ENCODE measurements at regions not wholly inside any gene's neighbourhood (a gene's known extent, or its start where the extent isn't known, plus 50 kb on each side); places are given as distances from the start of the nearest gene placed in this dataset.

DNA sequence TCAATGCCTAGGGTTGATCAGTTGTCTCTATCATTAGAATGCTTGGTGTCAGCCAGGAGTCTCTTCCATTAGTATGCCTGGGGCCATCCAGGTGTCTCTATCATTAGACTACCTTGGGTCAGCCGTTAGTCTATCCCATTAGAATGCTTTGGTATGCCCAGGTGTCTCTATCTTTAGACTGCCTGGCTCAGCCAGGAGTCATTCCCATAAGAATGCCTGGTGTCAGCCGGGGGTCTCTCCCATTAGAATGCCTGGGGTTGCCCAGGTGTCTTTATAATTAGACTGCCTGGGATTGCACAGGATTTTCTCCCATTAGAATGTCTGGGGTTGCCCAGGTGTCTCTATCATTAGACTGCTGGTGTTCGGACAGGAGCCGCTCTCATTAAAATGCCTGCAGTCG is 1442.9 kb downstream of the UQCRFS1 start:
- TF ChIP-seq, protein P1, sequence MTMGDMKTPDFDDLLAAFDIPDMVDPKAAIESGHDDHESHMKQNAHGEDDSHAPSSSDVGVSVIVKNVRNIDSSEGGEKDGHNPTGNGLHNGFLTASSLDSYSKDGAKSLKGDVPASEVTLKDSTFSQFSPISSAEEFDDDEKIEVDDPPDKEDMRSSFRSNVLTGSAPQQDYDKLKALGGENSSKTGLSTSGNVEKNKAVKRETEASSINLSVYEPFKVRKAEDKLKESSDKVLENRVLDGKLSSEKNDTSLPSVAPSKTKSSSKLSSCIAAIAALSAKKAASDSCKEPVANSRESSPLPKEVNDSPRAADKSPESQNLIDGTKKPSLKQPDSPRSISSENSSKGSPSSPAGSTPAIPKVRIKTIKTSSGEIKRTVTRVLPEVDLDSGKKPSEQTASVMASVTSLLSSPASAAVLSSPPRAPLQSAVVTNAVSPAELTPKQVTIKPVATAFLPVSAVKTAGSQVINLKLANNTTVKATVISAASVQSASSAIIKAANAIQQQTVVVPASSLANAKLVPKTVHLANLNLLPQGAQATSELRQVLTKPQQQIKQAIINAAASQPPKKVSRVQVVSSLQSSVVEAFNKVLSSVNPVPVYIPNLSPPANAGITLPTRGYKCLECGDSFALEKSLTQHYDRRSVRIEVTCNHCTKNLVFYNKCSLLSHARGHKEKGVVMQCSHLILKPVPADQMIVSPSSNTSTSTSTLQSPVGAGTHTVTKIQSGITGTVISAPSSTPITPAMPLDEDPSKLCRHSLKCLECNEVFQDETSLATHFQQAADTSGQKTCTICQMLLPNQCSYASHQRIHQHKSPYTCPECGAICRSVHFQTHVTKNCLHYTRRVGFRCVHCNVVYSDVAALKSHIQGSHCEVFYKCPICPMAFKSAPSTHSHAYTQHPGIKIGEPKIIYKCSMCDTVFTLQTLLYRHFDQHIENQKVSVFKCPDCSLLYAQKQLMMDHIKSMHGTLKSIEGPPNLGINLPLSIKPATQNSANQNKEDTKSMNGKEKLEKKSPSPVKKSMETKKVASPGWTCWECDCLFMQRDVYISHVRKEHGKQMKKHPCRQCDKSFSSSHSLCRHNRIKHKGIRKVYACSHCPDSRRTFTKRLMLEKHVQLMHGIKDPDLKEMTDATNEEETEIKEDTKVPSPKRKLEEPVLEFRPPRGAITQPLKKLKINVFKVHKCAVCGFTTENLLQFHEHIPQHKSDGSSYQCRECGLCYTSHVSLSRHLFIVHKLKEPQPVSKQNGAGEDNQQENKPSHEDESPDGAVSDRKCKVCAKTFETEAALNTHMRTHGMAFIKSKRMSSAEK (CRISPR knock-in tag; IDR thresholded peaks at IDR 0.05; ENCODE audit: borderline replicate concordance) = no peak
- TF ChIP-seq ZNF219 (CRISPR knock-in tag; IDR thresholded peaks at IDR 0.05; ENCODE audit: borderline replicate concordance) = no peak
- TF ChIP-seq ZBTB21 (CRISPR knock-in tag; IDR thresholded peaks at IDR 0.05; ENCODE audit: borderline replicate concordance) = no peak
- no peak for DNase-seq (ENCODE audit: low spot score)
- ChIA-PET CTCF (no interaction called here), POLR2A (no interaction called here)
- Mint-ChIP-seq H3K36me3 (peaks cover 86% of the 10 kb centered on the region), H3K4me1 (no peaks in the 10 kb centered on the region), H3K27ac (no peak overlapping the region), H3K9me3 (peaks cover 95% of the 10 kb centered on the region), H3K27me3 (ENCODE audit: low read depth) (peaks cover 99% of the 10 kb centered on the region), H3K4me3 (no peak overlapping the region)
- no peak for ATAC-seq

DNA sequence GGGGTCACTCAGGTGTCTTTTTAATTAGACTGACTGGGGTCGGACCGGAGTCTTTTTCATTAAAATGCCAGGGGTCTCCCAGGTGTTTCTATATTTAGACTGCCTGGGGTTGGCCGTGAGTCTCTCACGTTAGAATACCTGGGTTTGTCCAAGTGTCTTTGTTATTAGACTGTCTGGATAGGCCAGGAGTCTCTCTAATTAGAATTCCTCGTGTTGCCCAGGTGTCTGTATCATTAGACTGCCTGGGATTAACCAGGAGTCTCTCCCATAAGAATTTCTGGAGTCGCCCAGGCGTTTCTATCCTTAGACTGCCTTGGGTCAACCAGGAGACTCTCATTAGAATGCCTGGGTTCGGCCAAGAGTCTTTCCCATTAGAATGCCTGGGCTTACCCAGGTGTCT is 1445.7 kb downstream of the UQCRFS1 start:
- ChIA-PET CTCF (no interaction called here), POLR2A (no interaction called here)
- H3K27me3 Mint-ChIP-seq (ENCODE audit: low read depth) = peaks cover 99% of the 10 kb centered on the region
- peaks cover 94% of the 10 kb centered on the region for H3K9me3 Mint-ChIP-seq
- H3K36me3 Mint-ChIP-seq = peaks cover 82% of the 10 kb centered on the region
- no peak overlapping the region for H3K27ac Mint-ChIP-seq
- H3K4me1 Mint-ChIP-seq = no peaks in the 10 kb centered on the region
- no peak for DNase-seq (ENCODE audit: low spot score)
- TF ChIP-seq GRHL2 (CRISPR knock-in tag; IDR thresholded peaks at IDR 0.05; ENCODE audit: insufficient replicate concordance, severe bottlenecking) (no peak), GTF2I (CRISPR knock-in tag; conservative IDR thresholded peaks at IDR 0.05) (no peak), ELF4 (CRISPR knock-in tag; IDR thresholded peaks at IDR 0.05; ENCODE audit: low read depth) (no peak), ETV6 (CRISPR knock-in tag; IDR thresholded peaks at IDR 0.05) (no peak), HMGA2 (CRISPR knock-in tag; IDR thresholded peaks at IDR 0.05) (no peak), ZNF219 (CRISPR knock-in tag; IDR thresholded peaks at IDR 0.05; ENCODE audit: borderline replicate concordance) (no peak)
- TF ChIP-seq, protein P2, sequence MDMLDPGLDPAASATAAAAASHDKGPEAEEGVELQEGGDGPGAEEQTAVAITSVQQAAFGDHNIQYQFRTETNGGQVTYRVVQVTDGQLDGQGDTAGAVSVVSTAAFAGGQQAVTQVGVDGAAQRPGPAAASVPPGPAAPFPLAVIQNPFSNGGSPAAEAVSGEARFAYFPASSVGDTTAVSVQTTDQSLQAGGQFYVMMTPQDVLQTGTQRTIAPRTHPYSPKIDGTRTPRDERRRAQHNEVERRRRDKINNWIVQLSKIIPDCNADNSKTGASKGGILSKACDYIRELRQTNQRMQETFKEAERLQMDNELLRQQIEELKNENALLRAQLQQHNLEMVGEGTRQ (CRISPR knock-in tag; IDR thresholded peaks at IDR 0.05) = no peak
- no peak for ATAC-seq
- H3K4me3 Mint-ChIP-seq = no peak overlapping the region

DNA sequence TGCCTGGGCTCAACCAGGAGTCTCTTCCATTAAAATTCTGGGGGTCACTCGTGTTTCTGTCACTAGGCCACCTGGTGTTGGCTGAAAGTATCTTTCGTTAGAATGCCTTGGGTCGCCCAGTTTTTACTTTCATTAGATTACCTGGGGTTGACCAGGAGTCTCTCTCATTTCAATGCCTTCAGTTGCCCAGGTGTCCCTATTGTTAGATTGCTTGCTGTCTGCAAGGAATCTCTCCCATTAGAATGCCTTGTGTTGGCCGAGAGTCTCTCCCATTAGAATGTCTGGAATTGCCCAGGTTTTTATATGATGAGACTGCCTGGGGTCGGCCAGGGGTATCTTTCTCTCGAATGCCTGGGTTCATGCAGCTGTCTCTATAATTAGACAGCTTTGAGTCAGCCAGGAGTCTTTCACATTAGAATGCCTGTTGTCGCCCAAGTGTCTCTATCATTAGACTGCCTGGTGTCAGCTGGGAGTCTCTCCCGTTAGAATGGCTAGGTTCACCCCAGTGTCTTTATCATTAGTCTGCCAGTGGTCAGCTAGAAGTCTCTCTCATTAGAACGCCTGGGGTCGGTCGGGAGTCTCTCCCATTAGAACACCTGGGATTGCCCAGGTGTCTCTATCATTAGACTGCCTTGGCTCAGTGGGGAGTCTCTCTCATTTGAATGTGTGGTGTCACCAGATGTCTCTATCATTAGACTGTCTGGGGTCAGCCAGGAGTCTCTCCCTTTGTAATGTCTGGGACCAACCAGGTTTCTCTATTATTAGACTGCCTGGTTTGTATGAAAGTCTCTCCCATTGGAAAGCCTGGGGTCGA is 1446.8 kb downstream of the UQCRFS1 start:
- H3K4me3 Mint-ChIP-seq = no peak overlapping the region

More for the DNA sequence above, 1446.8 kb downstream of the UQCRFS1 start:
- Mint-ChIP-seq H3K27ac (no peak overlapping the region), H3K9me3 (peaks cover 95% of the 10 kb centered on the region), H3K27me3 (ENCODE audit: low read depth) (peaks cover 99% of the 10 kb centered on the region), H3K36me3 (peaks cover 74% of the 10 kb centered on the region), H3K4me1 (no peaks in the 10 kb centered on the region)
- DNase-seq (ENCODE audit: low spot score) = no peak
- no peak for ATAC-seq
- ChIA-PET CTCF (no interaction called here), POLR2A (no interaction called here)
- TF ChIP-seq ZNF138 (CRISPR knock-in tag; conservative IDR thresholded peaks at IDR 0.05) = no peak
- TF ChIP-seq, protein P3, sequence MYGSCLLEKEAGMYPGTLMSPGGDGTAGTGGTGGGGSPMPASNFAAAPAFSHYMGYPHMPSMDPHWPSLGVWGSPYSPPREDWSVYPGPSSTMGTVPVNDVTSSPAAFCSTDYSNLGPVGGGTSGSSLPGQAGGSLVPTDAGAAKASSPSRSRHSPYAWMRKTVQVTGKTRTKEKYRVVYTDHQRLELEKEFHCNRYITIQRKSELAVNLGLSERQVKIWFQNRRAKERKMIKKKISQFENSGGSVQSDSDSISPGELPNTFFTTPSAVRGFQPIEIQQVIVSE (CRISPR knock-in tag; IDR thresholded peaks at IDR 0.05; ENCODE audit: borderline replicate concordance) = no peak
- TF ChIP-seq, protein P4, sequence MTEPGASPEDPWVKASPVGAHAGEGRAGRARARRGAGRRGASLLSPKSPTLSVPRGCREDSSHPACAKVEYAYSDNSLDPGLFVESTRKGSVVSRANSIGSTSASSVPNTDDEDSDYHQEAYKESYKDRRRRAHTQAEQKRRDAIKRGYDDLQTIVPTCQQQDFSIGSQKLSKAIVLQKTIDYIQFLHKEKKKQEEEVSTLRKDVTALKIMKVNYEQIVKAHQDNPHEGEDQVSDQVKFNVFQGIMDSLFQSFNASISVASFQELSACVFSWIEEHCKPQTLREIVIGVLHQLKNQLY (CRISPR knock-in tag; IDR thresholded peaks at IDR 0.05) = no peak
- no peak for TF ChIP-seq ZNF263 (CRISPR knock-in tag; IDR thresholded peaks at IDR 0.05; ENCODE audit: low read depth)
- TF ChIP-seq SMAD4 (CRISPR knock-in tag; IDR thresholded peaks at IDR 0.05) = no peak
- TF ChIP-seq RELA (CRISPR knock-in tag; IDR thresholded peaks at IDR 0.05; ENCODE audit: borderline replicate concordance) = no peak
- TF ChIP-seq CBFB (CRISPR knock-in tag; IDR thresholded peaks at IDR 0.05; ENCODE audit: low read depth) = no peak
- TF ChIP-seq, protein P5, sequence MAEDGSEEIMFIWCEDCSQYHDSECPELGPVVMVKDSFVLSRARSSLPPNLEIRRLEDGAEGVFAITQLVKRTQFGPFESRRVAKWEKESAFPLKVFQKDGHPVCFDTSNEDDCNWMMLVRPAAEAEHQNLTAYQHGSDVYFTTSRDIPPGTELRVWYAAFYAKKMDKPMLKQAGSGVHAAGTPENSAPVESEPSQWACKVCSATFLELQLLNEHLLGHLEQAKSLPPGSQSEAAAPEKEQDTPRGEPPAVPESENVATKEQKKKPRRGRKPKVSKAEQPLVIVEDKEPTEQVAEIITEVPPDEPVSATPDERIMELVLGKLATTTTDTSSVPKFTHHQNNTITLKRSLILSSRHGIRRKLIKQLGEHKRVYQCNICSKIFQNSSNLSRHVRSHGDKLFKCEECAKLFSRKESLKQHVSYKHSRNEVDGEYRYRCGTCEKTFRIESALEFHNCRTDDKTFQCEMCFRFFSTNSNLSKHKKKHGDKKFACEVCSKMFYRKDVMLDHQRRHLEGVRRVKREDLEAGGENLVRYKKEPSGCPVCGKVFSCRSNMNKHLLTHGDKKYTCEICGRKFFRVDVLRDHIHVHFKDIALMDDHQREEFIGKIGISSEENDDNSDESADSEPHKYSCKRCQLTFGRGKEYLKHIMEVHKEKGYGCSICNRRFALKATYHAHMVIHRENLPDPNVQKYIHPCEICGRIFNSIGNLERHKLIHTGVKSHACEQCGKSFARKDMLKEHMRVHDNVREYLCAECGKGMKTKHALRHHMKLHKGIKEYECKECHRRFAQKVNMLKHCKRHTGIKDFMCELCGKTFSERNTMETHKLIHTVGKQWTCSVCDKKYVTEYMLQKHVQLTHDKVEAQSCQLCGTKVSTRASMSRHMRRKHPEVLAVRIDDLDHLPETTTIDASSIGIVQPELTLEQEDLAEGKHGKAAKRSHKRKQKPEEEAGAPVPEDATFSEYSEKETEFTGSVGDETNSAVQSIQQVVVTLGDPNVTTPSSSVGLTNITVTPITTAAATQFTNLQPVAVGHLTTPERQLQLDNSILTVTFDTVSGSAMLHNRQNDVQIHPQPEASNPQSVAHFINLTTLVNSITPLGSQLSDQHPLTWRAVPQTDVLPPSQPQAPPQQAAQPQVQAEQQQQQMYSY (CRISPR knock-in tag; IDR thresholded peaks at IDR 0.05) = no peak
- TF ChIP-seq, protein P6, sequence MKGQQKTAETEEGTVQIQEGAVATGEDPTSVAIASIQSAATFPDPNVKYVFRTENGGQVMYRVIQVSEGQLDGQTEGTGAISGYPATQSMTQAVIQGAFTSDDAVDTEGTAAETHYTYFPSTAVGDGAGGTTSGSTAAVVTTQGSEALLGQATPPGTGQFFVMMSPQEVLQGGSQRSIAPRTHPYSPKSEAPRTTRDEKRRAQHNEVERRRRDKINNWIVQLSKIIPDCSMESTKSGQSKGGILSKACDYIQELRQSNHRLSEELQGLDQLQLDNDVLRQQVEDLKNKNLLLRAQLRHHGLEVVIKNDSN (CRISPR knock-in tag; IDR thresholded peaks at IDR 0.05) = no peak

All from WTC11 (cell line).